ENCODE measurements at regions not wholly inside any gene's neighbourhood (a gene's known extent, or its start where the extent isn't known, plus 50 kb on each side); places are given as distances from the start of the nearest gene placed in this dataset.

DNA sequence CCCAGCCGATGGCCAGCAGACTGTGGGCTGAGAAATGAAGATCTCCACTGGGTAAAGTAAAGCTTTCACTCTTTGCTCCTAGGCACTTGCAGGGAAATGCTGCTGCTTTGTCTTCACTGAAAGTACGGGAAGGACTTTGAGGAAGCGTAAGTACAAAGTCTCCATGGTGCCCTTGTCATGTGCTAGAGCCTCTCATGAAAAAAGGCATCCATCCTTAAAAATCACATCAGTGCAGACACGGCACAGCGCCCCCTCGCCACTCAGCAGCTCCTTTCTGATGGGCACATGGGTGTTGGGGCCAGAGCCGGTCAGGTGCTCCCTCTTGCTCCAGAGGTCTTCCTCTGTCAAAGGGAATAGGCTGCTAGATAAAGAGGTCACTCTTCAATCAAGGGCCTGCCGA is 87.8 kb upstream of the CALM2 start:
- H3K36me3 ChIP-seq (ENCODE audit: control insufficient read depth, insufficient read depth, low read length), result no peaks in the 10 kb centered on the region
- no peaks in the 10 kb centered on the region for H3K27me3 ChIP-seq (ENCODE audit: control insufficient read depth, insufficient read depth, low read length)
- no peaks in the 10 kb centered on the region for H3K4me1 ChIP-seq (ENCODE audit: control insufficient read depth, insufficient read depth, low read length)
- WGBS (ENCODE audit: insufficient coverage), result 79% methylated on average over 8 of the region's 8 CpGs
- intact Hi-C loops (cut with micrococcal nuclease), result no loop called here
- H3K4me3 Mint-ChIP-seq, result no peak overlapping the region
- no peaks in the 10 kb centered on the region for H3K27me3 Mint-ChIP-seq (ENCODE audit: low read depth in 2 of 2)
- DNase-seq (no peak), ATAC-seq (no peak)
- H3K4me1 Mint-ChIP-seq, result no peaks in the 10 kb centered on the region
- no peak overlapping the region for H3K4me3 ChIP-seq (ENCODE audit: low read length)
- no peak overlapping the region for H3K27ac ChIP-seq (ENCODE audit: low read length)
- H3K36me3 Mint-ChIP-seq, result no peaks in the 10 kb centered on the region
- H3K9me3 ChIP-seq (ENCODE audit: control insufficient read depth, insufficient read depth, low read length), result no peaks in the 10 kb centered on the region
- no peak overlapping the region for H3K27ac Mint-ChIP-seq
- no peaks in the 10 kb centered on the region for H3K9me3 Mint-ChIP-seq
- TF ChIP-seq, protein P1, sequence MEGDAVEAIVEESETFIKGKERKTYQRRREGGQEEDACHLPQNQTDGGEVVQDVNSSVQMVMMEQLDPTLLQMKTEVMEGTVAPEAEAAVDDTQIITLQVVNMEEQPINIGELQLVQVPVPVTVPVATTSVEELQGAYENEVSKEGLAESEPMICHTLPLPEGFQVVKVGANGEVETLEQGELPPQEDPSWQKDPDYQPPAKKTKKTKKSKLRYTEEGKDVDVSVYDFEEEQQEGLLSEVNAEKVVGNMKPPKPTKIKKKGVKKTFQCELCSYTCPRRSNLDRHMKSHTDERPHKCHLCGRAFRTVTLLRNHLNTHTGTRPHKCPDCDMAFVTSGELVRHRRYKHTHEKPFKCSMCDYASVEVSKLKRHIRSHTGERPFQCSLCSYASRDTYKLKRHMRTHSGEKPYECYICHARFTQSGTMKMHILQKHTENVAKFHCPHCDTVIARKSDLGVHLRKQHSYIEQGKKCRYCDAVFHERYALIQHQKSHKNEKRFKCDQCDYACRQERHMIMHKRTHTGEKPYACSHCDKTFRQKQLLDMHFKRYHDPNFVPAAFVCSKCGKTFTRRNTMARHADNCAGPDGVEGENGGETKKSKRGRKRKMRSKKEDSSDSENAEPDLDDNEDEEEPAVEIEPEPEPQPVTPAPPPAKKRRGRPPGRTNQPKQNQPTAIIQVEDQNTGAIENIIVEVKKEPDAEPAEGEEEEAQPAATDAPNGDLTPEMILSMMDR (IDR thresholded peaks at IDR 0.05), result no peak

DNA sequence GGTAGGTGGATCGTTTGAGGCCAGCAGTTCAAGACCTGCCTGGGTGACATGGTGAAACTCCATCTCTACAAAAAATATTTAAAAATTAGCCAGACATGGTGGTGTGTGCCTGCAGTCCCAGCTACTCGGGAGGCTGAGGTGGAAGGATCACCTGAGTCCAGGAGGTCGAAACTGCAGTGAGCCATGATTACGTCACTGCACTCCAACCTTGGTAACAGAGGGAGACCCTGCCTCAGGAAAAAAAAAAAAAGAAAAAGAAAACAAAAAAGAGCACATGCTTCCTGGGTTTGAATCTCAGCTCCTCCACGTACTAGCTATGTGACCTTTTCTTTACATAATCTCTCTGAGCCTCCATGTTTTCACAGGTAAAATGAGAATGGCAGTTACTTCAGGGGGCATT is 86.3 kb upstream of the CALM2 start:
- Histone ChIP-seq H3K4me1 (ENCODE audit: control insufficient read depth, insufficient read depth, low read length) (peaks cover 4% of the 10 kb centered on the region), H3K27ac (ENCODE audit: low read length) (no peak overlapping the region), H3K27me3 (ENCODE audit: control insufficient read depth, insufficient read depth, low read length) (no peaks in the 10 kb centered on the region), H3K4me3 (ENCODE audit: low read length) (no peak overlapping the region), H3K36me3 (ENCODE audit: control insufficient read depth, insufficient read depth, low read length) (no peaks in the 10 kb centered on the region), H3K9me3 (ENCODE audit: control insufficient read depth, insufficient read depth, low read length) (no peaks in the 10 kb centered on the region)
- H3K27ac Mint-ChIP-seq, result no peak overlapping the region
- ATAC-seq (no peak), DNase-seq (no peak)
- no peaks in the 10 kb centered on the region for H3K9me3 Mint-ChIP-seq
- no peaks in the 10 kb centered on the region for H3K4me1 Mint-ChIP-seq
- TF ChIP-seq, protein P1 (IDR thresholded peaks at IDR 0.05), result no peak
- H3K36me3 Mint-ChIP-seq, result no peaks in the 10 kb centered on the region
- no peak overlapping the region for H3K4me3 Mint-ChIP-seq
- intact Hi-C loops (cut with micrococcal nuclease), result no loop called here
- no peaks in the 10 kb centered on the region for H3K27me3 Mint-ChIP-seq (ENCODE audit: low read depth in 2 of 2)
- WGBS (ENCODE audit: insufficient coverage), result 91% methylated on average over 4 of the region's 5 CpGs

DNA sequence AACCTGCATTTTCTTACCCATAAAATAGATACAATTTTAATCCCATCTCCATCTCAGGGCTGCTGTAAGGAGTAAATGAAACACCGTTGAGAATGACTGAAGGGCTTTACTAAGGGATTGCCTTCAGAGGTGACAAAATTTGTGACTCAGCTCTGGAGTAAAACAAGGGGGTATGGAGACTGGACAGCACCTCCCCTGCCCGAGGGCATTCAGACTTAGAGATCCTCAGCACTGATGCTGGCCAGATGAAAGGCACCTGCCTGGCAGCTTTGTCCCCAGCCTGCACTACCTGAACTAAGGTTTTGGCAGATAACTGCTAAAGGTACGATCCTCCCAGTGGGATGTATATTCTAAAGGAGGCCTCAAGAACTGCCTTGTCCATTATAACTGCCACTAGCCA is 84.7 kb upstream of the CALM2 start:
- TF ChIP-seq, protein P1 (IDR thresholded peaks at IDR 0.05), result no peak
- intact Hi-C loops (cut with micrococcal nuclease), result no loop called here
- H3K4me3 Mint-ChIP-seq, result no peak overlapping the region
- ATAC-seq (no peak), DNase-seq (no peak)
- whole genome bisulfite sequencing (ENCODE audit: insufficient coverage), result 89% methylated on average over 3 of the region's 3 CpGs
- H3K27me3 ChIP-seq (ENCODE audit: control insufficient read depth, insufficient read depth, low read length), result no peaks in the 10 kb centered on the region
- no peaks in the 10 kb centered on the region for H3K4me1 Mint-ChIP-seq
- no peaks in the 10 kb centered on the region for H3K9me3 ChIP-seq (ENCODE audit: control insufficient read depth, insufficient read depth, low read length)
- H3K27me3 Mint-ChIP-seq (ENCODE audit: low read depth in 2 of 2), result no peaks in the 10 kb centered on the region
- H3K9me3 Mint-ChIP-seq, result no peaks in the 10 kb centered on the region
- no peak overlapping the region for H3K27ac Mint-ChIP-seq
- H3K36me3 Mint-ChIP-seq, result no peaks in the 10 kb centered on the region
- H3K36me3 ChIP-seq (ENCODE audit: control insufficient read depth, insufficient read depth, low read length), result no peaks in the 10 kb centered on the region
- no peak overlapping the region for H3K27ac ChIP-seq (ENCODE audit: low read length)
- peaks cover 4% of the 10 kb centered on the region for H3K4me1 ChIP-seq (ENCODE audit: control insufficient read depth, insufficient read depth, low read length)
- no peak overlapping the region for H3K4me3 ChIP-seq (ENCODE audit: low read length)

DNA sequence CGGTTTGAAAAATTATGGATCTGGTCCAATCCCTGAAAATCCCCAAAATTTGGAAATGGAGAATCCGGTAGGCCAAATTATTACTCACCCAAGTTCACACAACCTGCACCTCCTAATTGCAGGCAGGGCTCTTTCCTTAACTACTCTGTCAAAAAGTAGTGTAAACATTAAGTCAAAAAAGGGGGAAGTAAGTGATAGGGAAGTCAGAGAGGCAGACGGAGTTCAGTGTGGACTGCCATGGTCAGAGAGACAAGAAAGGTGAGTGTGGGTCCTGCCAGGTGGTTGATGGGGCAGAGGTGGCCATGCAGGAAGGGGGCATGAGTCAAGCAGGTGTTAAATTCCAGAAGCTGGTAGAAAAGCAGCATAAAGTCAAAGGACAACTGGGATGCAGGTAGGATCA is 83.5 kb upstream of the CALM2 start:
- Histone ChIP-seq H3K36me3 (ENCODE audit: control insufficient read depth, insufficient read depth, low read length) (no peaks in the 10 kb centered on the region), H3K27me3 (ENCODE audit: control insufficient read depth, insufficient read depth, low read length) (no peaks in the 10 kb centered on the region), H3K4me3 (ENCODE audit: low read length) (no peak overlapping the region), H3K9me3 (ENCODE audit: control insufficient read depth, insufficient read depth, low read length) (no peaks in the 10 kb centered on the region), H3K27ac (ENCODE audit: low read length) (no peak overlapping the region), H3K4me1 (ENCODE audit: control insufficient read depth, insufficient read depth, low read length) (peaks cover 4% of the 10 kb centered on the region)
- no peak overlapping the region for H3K27ac Mint-ChIP-seq
- TF ChIP-seq, protein P1 (IDR thresholded peaks at IDR 0.05), result no peak
- 77% methylated on average over 3 of the region's 3 CpGs for WGBS (ENCODE audit: insufficient coverage)
- H3K36me3 Mint-ChIP-seq, result no peaks in the 10 kb centered on the region
- H3K4me3 Mint-ChIP-seq, result no peak overlapping the region
- no peak for ATAC-seq
- intact Hi-C loops (cut with micrococcal nuclease), result no loop called here
- H3K27me3 Mint-ChIP-seq (ENCODE audit: low read depth in 2 of 2), result no peaks in the 10 kb centered on the region
- no peaks in the 10 kb centered on the region for H3K4me1 Mint-ChIP-seq
- H3K9me3 Mint-ChIP-seq, result no peaks in the 10 kb centered on the region
- no peak for DNase-seq
